ENCODE measurements at regions not wholly inside any gene's neighbourhood (a gene's known extent, or its start where the extent isn't known, plus 50 kb on each side); places are given as distances from the start of the nearest gene placed in this dataset.

GRCh38 chr16:31706925-31707324 is 166.7 kb upstream of the ZNF267 start (continued):
- TF ChIP-seq NANOG (IDR thresholded peaks at IDR 0.05; ENCODE audit: insufficient read depth, low read depth, low read length, poor library complexity, severe bottlenecking): no peak
- TF ChIP-seq SIX5 (IDR thresholded peaks at IDR 0.05; ENCODE audit: low read depth, low read length): no peak
